Heart right ventricle (tissue), 16 donors: ENCODE measurements at regions not wholly inside any gene's neighbourhood (a gene's known extent, or its start where the extent isn't known, plus 50 kb on each side); places are given as distances from the start of the nearest gene placed in this dataset.
"Not testable (repeated sequence)": the region's sequence is repeated elsewhere in the genome, so short reads cannot be mapped to it uniquely, and the experiment has no call there.

Experiments
- ATAC-seq, 8 donors: fragments of 200-7000 bp; cut with Tn5 transposase; one replicate each; pipeline ENCODE4 v1.9.1; 2020; ENCODE audit warnings: mild to moderate bottlenecking in 8 of 8, moderate library complexity in 8 of 8, moderate number of reproducible peaks in 1 of 8
- DNase-seq, 2 donors: peaks; one replicate each; pipeline ENCODE4 v3.0.0-alpha.2; 2020
- H3K27ac ChIP-seq, 10 donors: fragments of 200-600 bp; sonication (generic) in 2 of 10; one replicate each; pipeline versions ENCODE4 v1.5.0 to v1.8.0; 2020 to 2022; ENCODE audit warnings: mild to moderate bottlenecking in 3 of 10
- H3K27me3 ChIP-seq, 7 donors: fragments of 200-600 bp; one replicate each; pipeline ENCODE4 v1.8.0; 2021 to 2022; ENCODE audit warnings: mild to moderate bottlenecking in 2 of 7
- H3K36me3 ChIP-seq, 9 donors: fragments of 200-600 bp; sonication (generic) in 1 of 9; one replicate each; pipeline versions ENCODE4 v1.5.0 to v1.8.0; 2020 to 2022; ENCODE audit warnings: mild to moderate bottlenecking in 2 of 9
- H3K4me1 ChIP-seq, 9 donors: fragments of 200-600 bp; sonication (generic) in 1 of 9; one replicate each; pipeline versions ENCODE4 v1.5.0 to v1.8.0; 2020 to 2022; ENCODE audit warnings: mild to moderate bottlenecking in 4 of 9
- H3K4me3 ChIP-seq, 10 donors: fragments of 200-600 bp; sonication (generic) in 2 of 10; one replicate each; pipeline versions ENCODE4 v1.5.0 to v1.8.0; 2020 to 2022; ENCODE audit warnings: mild to moderate bottlenecking in 7 of 10, moderate library complexity in 2 of 10
- H3K9me3 ChIP-seq, 11 donors: fragments of 200-600 bp in 10 of 11; sonication (generic) in 2 of 11; one replicate each; pipeline versions ENCODE4 v1.5.0 to v1.8.0; 2013 to 2022; ENCODE audit warnings: mild to moderate bottlenecking in 2 of 11, control low read depth in 1 of 11, moderate library complexity in 1 of 11
- CTCF ChIP-seq, 9 donors: fragments of 200-600 bp; sonication (generic) in 2 of 9; IDR thresholded peaks; one replicate each; pipeline versions ENCODE4 v1.5.0 to v1.8.0; 2021 to 2022; ENCODE audit warnings: antibody characterized with exemption in 9 of 9, mild to moderate bottlenecking in 5 of 9, moderate library complexity in 1 of 9
- WGBS, 2 donors: extraction: QIAGEN DNeasy Blood & Tissue Kit; methylation state at CpG; one replicate each; pipeline ENCODE4 v1.1.7; 2013; ENCODE audit warnings: inconsistent platforms in 1 of 2; 5-methylcytosine and 5-hydroxymethylcytosine counted together
- intact Hi-C, 10 donors: fragments of 100-400 bp; cut with DNase I; formaldehyde crosslinking; loops; one replicate each; pipeline versions ENCODE4 v1.11.1 to v1.14.2; 2022
- donor health status: Arrhythmogenic right ventricular cardiomyopathy.
- donor health status: ischemic (EF 13 %, LVEDD 7.1; RV severe dilation, severe dysfunction).
- donor health status: healthy with polysubstance abuse.
- donor health status: DM: no; HTN: yes; CAD: no.
- donor health status: DM: no; HTN: no; CAD: no.
- donor health status: ischemic (EF 25% LVEDD 6.9; RV normal size, moderate dysfunction).
- donor health status: ischemic (EF 25% LVEDD 5.7; RV mildly dilated, moderate dysfunction).
- donor health status: healthy.
- donor health status: DM: yes; HTN: yes; CAD: no.
- donor health status: Ischemic cardiomyopathy.
- donor health status: ischemic (EF 35%, LVEDD 5.7; RV mildly dilated, moderate dysfunction).
- donor health status: nonischemic (EF 11% LVEDD 7.7; RV severe dilation, severe dysfunction).
- donor health status: DM: yes; HTN: yes; CAD: no.
- donor health status: PGD.
- donor health status: ischemic (EF 29% LVEDD 5.4; RV normal size, mild dysfunction).
- donor health status: nonischemic (EF 23%, LVEDD 6.1; RV moderate dilation, normal function).

- no peak for DNase-seq
- intact Hi-C loops = no loop called here
- Histone ChIP-seq H3K9me3 (no peaks in the 10 kb centered on the region), H3K27ac (no peak overlapping the region), H3K4me3 (no peak overlapping the region), H3K36me3 (no peaks in the 10 kb centered on the region), H3K27me3 (peaks cover 0 to under 1% (median 0%) of the 10 kb centered on the region in 7 donors), H3K4me1 (no peaks in the 10 kb centered on the region)
- ATAC-seq = no peak
- WGBS, 2 donors = 84 to 85% methylated on average over 2 of the region's 2 CpGs
- no peak for TF ChIP-seq CTCF (IDR thresholded peaks at IDR 0.05)
These were observed 340.6 kb downstream of the PAX3 start for GRCh38 chr2:221958224-221958623.

- no peak for ATAC-seq
- intact Hi-C loops = no loop called here
These were observed 350.7 kb downstream of the PAX3 start for GRCh38 chr2:221948076-221948475.

GRCh38 chr2:221944452-221944851 lies 354.3 kb downstream of the PAX3 start:
- ATAC-seq, H3K27me3 ChIP-seq, H3K4me1 ChIP-seq, H3K36me3 ChIP-seq, H3K4me3 ChIP-seq, DNase-seq, intact Hi-C loops, H3K27ac ChIP-seq: not testable (repeated sequence)
- 93 to 94% methylated on average over 3 of the region's 3 CpGs for WGBS, 2 donors
- peaks cover 0 to 14% (median 0%) of the 10 kb centered on the region in 11 donors for H3K9me3 ChIP-seq

More at GRCh38 chr2:221948076-221948475, 350.7 kb downstream of the PAX3 start:
- H3K4me3 ChIP-seq = no peak overlapping the region
- H3K27me3 ChIP-seq = peaks cover 0 to 14% (median 0%) of the 10 kb centered on the region in 7 donors
- H3K36me3 ChIP-seq = no peaks in the 10 kb centered on the region
- no peak for TF ChIP-seq CTCF (IDR thresholded peaks at IDR 0.05)
- no peak overlapping the region for H3K27ac ChIP-seq
- peaks cover 0 to 14% (median 0%) of the 10 kb centered on the region in 11 donors for H3K9me3 ChIP-seq
- DNase-seq = no peak
- peaks cover 0 to 4% (median 0%) of the 10 kb centered on the region in 9 donors for H3K4me1 ChIP-seq
- 94% methylated on average over 8 of the region's 8 CpGs for WGBS, 2 donors

GRCh38 chr2:221943076-221943810 lies 355.6 kb downstream of the PAX3 start:
- H3K27me3 ChIP-seq = peaks cover 0 to 2% (median 0%) of the 10 kb centered on the region in 7 donors
- TF ChIP-seq CTCF (IDR thresholded peaks at IDR 0.05) = no peak
- ATAC-seq (peak in 5 of 8 donors; percentile 59 to 95 (median 87)), DNase-seq (no peak)
- peaks cover 0 to 7% (median 0%) of the 10 kb centered on the region in 9 donors for H3K4me1 ChIP-seq
- peak overlapping the region in 7 of 10 donors; percentile 4 to 71 (median 50) for H3K27ac ChIP-seq
- 70 to 82% methylated on average over 2 of the region's 2 CpGs for WGBS, 2 donors
- intact Hi-C loops = no loop called here
- peaks cover 0 to 14% (median 0%) of the 10 kb centered on the region in 11 donors for H3K9me3 ChIP-seq
- H3K36me3 ChIP-seq = no peaks in the 10 kb centered on the region
- H3K4me3 ChIP-seq = no peak overlapping the region
